CD4-positive, alpha-beta T cell treated with Interleukin-4 for 4 hours (primary cell): ENCODE measurements at regions not wholly inside any gene's neighbourhood (a gene's known extent, or its start where the extent isn't known, plus 50 kb on each side); places are given as distances from the start of the nearest gene placed in this dataset.

Experiments used
- DNase-seq: peaks from one replicate; pipeline ENCODE4 v3.0.0-alpha.2; 2020

DNA sequence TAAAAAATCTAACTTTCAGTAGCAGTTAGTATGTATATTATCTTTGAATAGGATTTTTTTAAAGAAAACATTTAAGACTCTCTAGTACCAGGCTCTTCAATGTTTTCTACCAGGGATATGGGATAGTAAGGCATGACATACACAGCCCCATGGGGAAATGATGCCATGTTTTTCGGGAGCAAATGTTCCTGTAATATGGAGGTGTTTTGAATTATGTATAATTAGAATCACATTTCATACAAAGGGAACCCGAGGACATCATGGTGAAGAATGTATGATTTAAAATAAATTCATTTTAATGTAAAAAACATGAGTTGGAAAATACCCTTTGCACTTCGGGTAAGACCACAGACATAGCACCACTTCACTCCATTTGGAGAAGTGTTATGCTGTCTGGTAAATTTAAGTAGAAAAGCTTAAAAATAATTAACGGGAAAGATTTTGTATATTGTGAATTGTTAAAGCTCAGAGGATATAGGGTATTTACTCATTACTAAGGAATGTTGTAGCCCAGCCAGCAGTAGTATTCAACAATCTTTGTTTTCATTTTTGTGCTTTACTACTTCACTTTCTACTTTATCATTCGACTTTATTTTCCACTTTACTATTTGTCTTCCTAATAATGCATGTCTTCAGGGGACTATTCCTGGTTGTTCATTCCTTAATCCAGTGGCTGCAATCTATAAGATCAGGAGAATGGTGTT, 2050.7 kb downstream of the ARAP2 start:
- no peak for DNase-seq

GRCh38 chr4:34194585-34194984, 2049.7 kb downstream of the ARAP2 start:
- DNase-seq, result no peak

DNA sequence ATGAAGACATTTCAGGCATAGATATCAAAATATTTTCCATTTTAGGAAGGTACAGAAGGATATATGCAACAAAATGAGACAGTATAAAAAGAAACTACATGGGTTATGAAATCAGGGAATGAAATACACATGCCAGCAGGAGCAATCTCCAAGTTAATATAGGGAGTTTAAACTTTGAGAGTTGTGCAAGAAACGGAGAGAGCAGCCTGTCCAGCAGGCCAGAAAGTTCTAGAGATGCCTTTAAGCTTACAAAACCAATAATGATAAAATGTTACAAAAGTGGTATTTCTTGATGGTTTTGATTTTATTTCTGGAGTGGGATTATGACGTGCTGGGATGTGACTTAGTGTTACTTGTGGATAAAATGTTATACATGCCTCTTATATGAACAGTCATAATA, 2047.9 kb downstream of the ARAP2 start:
- no peak for DNase-seq

- DNase-seq, result no peak
These were observed 2045.3 kb downstream of the ARAP2 start for GRCh38 chr4:34198966-34199365.

DNA sequence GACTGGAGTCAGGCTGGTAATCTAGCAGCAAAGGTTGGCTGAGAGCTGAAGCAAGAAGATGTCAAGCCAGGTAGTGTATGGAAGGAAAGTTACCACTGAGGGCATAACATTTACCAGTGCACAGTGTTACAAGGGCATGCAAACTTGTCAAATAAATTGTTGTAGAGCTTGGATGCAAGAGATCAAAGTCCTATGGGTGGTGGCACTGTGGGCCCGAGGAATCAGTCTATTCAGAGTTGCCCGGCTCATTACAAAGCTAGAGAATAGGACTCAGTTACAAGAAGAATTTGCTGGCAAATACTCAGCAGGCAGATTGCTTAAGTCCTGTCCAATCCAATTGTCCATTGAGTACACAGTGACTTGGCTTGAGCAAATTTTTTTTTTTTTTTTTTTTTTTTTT, 2043.8 kb downstream of the ARAP2 start:
- no peak for DNase-seq

- DNase-seq, result no peak
These were observed 2042.2 kb downstream of the ARAP2 start for GRCh38 chr4:34202154-34202553.

- no peak for DNase-seq
These were observed 2023.7 kb downstream of the ARAP2 start for GRCh38 chr4:34220601-34221000.

DNA sequence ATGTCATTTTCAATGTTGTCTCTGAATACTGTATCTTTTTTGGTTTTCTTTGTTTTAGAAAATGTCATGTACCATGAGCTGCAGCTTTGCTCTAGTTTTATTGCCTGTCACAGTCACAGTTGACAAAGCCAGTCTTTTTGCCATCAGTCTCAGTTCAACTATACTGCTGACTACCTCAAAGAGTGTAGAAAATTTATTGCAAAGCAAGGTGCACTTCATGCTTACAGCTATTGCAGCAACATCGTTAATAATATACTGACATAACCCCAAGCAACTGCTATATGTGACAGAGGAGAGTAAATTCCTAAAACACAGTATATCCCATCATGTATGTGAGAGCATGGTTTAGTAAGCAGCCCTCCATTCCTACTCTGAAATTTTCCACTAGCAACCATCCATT, 2022.3 kb downstream of the ARAP2 start:
- no peak for DNase-seq

DNA sequence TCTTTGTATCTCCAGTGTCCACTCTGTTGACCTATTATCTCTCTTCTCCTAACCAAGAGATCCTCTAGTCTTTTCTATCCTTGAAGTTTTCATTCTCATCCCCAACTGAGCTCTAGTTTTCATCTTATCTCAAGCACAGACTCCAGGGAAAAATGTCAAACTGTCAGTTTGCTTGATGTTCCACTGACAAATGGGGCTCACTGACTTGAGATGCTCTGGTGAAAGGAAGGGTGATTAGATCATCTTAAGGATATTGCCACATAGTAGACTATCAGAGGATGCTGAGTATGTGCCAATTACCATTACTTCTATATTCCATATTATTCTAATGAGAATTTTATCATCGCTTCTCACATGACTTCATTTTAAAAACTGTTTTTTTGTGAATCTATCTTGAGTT, 2008.2 kb downstream of the ARAP2 start:
- DNase-seq, result no peak

GRCh38 chr4:34245276-34245675, 1999.0 kb downstream of the ARAP2 start:
- no peak for DNase-seq

DNA sequence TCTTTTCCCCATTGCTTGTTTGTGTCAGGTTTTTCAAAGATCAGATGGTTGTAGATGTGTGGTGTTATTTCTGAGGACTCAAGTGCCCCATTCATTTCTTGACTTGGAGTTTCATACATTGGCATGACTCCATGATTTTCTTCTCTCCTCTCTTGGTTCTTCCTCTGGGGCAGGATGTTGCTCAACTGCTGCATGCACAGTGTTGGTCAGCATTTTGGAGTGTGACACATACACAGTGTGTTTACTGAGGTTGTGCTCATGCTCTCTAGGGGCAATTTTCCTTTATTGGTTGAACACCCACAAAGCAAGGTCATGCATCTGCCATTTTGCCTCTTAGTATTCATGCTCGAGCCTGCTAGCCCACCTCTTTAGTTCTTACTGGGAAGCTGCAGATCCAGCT, 1993.8 kb downstream of the ARAP2 start:
- DNase-seq, result no peak

GRCh38 chr4:34253239-34253638, 1991.1 kb downstream of the ARAP2 start:
- DNase-seq, result no peak

DNA sequence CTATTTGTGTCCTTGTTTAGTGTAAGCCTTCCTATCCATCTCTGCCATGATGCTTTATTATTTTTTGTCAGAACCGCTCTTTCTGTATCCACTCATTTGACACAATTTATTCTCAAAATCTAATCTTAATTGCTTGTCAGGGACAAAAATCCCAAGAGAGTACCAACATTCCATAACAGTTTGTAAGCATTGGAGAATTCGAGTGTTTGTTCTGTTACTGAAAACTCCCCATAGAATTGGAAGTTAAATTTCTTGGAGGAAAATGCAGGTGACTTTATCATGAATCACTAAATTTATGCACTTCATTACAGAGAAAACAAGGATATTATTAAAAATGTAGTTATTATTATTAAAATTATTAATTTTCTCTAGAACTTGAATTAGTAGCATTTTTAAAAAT, 1986.1 kb downstream of the ARAP2 start:
- DNase-seq, result no peak

DNA sequence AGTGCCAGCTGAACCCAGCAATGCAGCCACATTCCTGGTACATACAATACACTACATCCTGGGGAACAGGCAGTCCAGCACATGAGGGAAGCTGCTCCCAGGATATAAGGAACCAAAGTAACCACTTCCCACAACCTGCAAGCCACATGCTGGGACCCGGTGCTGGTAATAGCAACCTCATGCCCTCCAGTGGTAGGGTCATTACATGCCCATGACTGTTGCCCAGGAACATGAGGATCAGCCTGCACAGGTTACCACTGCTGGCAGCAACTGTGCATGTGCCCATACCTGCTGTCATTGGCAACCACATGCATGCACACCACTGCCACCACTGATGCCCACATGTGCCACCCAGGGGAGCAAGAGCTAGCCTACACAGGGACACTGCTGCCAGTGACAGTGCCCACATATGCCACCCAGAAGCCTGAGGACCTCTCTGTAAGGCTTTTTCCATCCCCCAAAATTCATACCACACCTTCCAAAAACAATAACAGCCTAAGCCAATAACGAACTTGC, 1982.5 kb downstream of the ARAP2 start:
- DNase-seq, result no peak

- DNase-seq, result no peak
These were observed 1974.7 kb downstream of the ARAP2 start for GRCh38 chr4:34269613-34270012.

- DNase-seq, result no peak
These were observed 1972.6 kb downstream of the ARAP2 start for GRCh38 chr4:34271479-34272355.

- no peak for DNase-seq
These were observed 1965.3 kb downstream of the ARAP2 start for GRCh38 chr4:34279011-34279410.

DNA sequence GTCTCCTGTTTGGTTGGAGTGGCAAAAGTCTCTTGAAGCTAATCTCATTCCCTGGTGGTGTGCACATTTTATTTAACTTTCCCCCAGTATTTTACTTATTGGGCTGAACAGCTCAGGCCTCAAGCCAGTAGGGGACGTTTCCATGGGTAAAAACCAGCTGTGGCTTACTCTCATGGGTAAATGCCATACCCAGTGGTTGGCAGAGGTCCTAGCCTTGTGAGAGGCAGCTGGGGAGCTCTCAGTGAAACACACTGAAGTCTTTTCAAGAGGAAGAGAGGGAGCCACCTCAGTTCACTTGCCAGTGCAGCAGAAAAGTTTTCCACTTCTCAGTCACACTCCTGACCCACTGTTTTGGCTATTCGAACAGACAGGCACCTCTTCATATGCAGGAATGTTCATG, 1964.2 kb downstream of the ARAP2 start:
- DNase-seq, result no peak

- no peak for DNase-seq
These were observed 1962.5 kb downstream of the ARAP2 start for GRCh38 chr4:34281826-34282225.

- DNase-seq, result no peak
These were observed 1954.8 kb downstream of the ARAP2 start for GRCh38 chr4:34289489-34289888.

DNA sequence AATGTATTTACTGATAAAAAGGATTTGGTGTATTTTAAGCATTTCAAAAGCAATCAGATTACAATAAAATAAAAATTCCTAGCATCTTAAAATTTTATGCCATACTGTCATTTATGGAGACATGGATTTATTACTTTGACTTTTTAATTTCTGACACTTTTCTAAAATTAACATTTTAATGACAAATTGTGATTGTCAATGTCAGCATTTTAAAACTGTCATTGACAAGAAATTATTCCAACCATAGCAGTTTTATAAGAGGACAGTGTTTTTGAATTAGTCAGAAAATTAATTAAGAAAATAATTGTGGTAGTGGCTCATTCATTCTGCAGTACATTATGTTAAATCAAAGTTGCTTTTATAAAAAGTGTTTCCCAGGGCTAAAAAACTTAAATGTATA, 1954.4 kb downstream of the ARAP2 start:
- DNase-seq, result no peak

DNA sequence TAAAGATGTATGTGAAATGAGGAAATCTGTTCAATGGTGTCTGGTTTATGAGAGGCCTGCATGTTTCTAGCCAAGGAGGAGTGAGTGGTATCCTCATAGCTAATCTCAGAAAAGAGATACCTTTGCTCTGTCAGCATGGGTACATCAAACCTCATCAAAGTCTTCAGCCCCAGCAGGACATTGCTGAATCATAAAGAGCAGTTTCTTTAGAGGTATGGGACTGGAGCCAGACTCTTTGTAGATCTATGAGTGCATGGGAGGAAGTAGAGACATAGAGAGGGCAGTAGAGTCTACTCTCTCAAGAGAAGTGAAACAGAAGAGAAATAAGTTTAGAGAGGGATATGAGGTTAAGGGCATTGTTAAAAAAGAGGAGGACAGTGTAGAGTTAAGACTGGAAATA, 1950.9 kb downstream of the ARAP2 start:
- no peak for DNase-seq

- no peak for DNase-seq
These were observed 1934.9 kb downstream of the ARAP2 start for GRCh38 chr4:34309383-34309906.

GRCh38 chr4:34318773-34319172, 1925.5 kb downstream of the ARAP2 start:
- no peak for DNase-seq
